Activated T-helper 17 cell treated with anti-CD3 and anti-CD28 coated beads, Interleukin-2, amount 50 U/mL, for 72 hours (primary cell): ENCODE measurements at regions not wholly inside any gene's neighbourhood (a gene's known extent, or its start where the extent isn't known, plus 50 kb on each side); places are given as distances from the start of the nearest gene placed in this dataset.

Source experiments
- ATAC-seq: fragments of 150-1000 bp; cut with Tn5 transposase; replicated peaks from 2 replicates; pipeline ENCODE4 v1.10.0; 2021; ENCODE audit warnings: mild to moderate bottlenecking, moderate library complexity
- H3K27ac Mint-ChIP-seq: one replicate; pipeline ENCODE4 v1.8.0; 2022; ENCODE audit warnings: mixed read lengths
- H3K27me3 Mint-ChIP-seq: one replicate; pipeline ENCODE4 v1.8.0; 2022; ENCODE audit warnings: mixed read lengths
- H3K36me3 Mint-ChIP-seq: one replicate; pipeline ENCODE4 v1.8.0; 2022; ENCODE audit warnings: low read depth, mild to moderate bottlenecking, mixed read lengths
- H3K4me1 Mint-ChIP-seq: one replicate; pipeline ENCODE4 v1.8.0; 2022; ENCODE audit warnings: mixed read lengths
- H3K4me3 Mint-ChIP-seq: one replicate; pipeline ENCODE4 v1.8.0; 2022; ENCODE audit warnings: mild to moderate bottlenecking, mixed read lengths
- H3K9me3 Mint-ChIP-seq: one replicate; pipeline ENCODE4 v1.8.0; 2022; ENCODE audit warnings: mixed read lengths

GRCh38 chr6:47392251-47392650 is 82.5 kb upstream of the TNFRSF21 start:
- H3K9me3 Mint-ChIP-seq, result peaks cover 13% of the 10 kb centered on the region
- no peak overlapping the region for H3K27ac Mint-ChIP-seq
- no peak overlapping the region for H3K4me3 Mint-ChIP-seq
- H3K36me3 Mint-ChIP-seq, result no peaks in the 10 kb centered on the region
- H3K27me3 Mint-ChIP-seq, result peaks cover 9% of the 10 kb centered on the region
- no peak for ATAC-seq
- H3K4me1 Mint-ChIP-seq, result no peaks in the 10 kb centered on the region

GRCh38 chr6:47396401-47397069 is 81.1 kb upstream of the CD2AP start:
- Mint-ChIP-seq H3K4me3 (no peak overlapping the region), H3K9me3 (no peaks in the 10 kb centered on the region), H3K36me3 (no peaks in the 10 kb centered on the region), H3K27me3 (no peaks in the 10 kb centered on the region), H3K4me1 (no peaks in the 10 kb centered on the region), H3K27ac (no peak overlapping the region)
- ATAC-seq, result no peak

- Mint-ChIP-seq H3K4me1 (no peaks in the 10 kb centered on the region), H3K4me3 (no peak overlapping the region), H3K27ac (no peak overlapping the region), H3K9me3 (no peaks in the 10 kb centered on the region), H3K36me3 (no peaks in the 10 kb centered on the region), H3K27me3 (peaks cover 3% of the 10 kb centered on the region)
- ATAC-seq, result no peak
These were observed 77.0 kb upstream of the CD2AP start for GRCh38 chr6:47400581-47400980.

GRCh38 chr6:47402081-47402480 is 75.5 kb upstream of the CD2AP start:
- Mint-ChIP-seq H3K4me3 (no peak overlapping the region), H3K4me1 (no peaks in the 10 kb centered on the region), H3K36me3 (no peaks in the 10 kb centered on the region), H3K9me3 (no peaks in the 10 kb centered on the region), H3K27ac (no peak overlapping the region), H3K27me3 (peaks cover 3% of the 10 kb centered on the region)
- ATAC-seq, result no peak

- Mint-ChIP-seq H3K4me3 (no peak overlapping the region), H3K27me3 (peaks cover 6% of the 10 kb centered on the region), H3K9me3 (no peaks in the 10 kb centered on the region), H3K4me1 (no peaks in the 10 kb centered on the region), H3K27ac (no peak overlapping the region), H3K36me3 (no peaks in the 10 kb centered on the region)
- ATAC-seq, result no peak
These were observed 74.5 kb upstream of the CD2AP start for GRCh38 chr6:47403056-47403455.

- peaks cover 6% of the 10 kb centered on the region for H3K27me3 Mint-ChIP-seq
- H3K4me3 Mint-ChIP-seq, result no peak overlapping the region
- H3K36me3 Mint-ChIP-seq, result no peaks in the 10 kb centered on the region
- no peaks in the 10 kb centered on the region for H3K4me1 Mint-ChIP-seq
- H3K27ac Mint-ChIP-seq, result no peak overlapping the region
- ATAC-seq, result no peak
- H3K9me3 Mint-ChIP-seq, result no peaks in the 10 kb centered on the region
These were observed 73.8 kb upstream of the CD2AP start for GRCh38 chr6:47403801-47404200.

GRCh38 chr6:47404435-47404834 is 73.2 kb upstream of the CD2AP start:
- Mint-ChIP-seq H3K4me3 (no peak overlapping the region), H3K9me3 (no peaks in the 10 kb centered on the region), H3K27me3 (peaks cover 6% of the 10 kb centered on the region), H3K36me3 (no peaks in the 10 kb centered on the region), H3K4me1 (no peaks in the 10 kb centered on the region), H3K27ac (no peak overlapping the region)
- no peak for ATAC-seq

- H3K27ac Mint-ChIP-seq, result no peak overlapping the region
- H3K9me3 Mint-ChIP-seq, result no peaks in the 10 kb centered on the region
- no peak for ATAC-seq
- H3K36me3 Mint-ChIP-seq, result no peaks in the 10 kb centered on the region
- no peak overlapping the region for H3K4me3 Mint-ChIP-seq
- H3K27me3 Mint-ChIP-seq, result peaks cover 6% of the 10 kb centered on the region
- H3K4me1 Mint-ChIP-seq, result no peaks in the 10 kb centered on the region
These were observed 72.3 kb upstream of the CD2AP start for GRCh38 chr6:47405273-47405672.

- Mint-ChIP-seq H3K36me3 (no peaks in the 10 kb centered on the region), H3K27ac (no peak overlapping the region), H3K27me3 (peaks cover 3% of the 10 kb centered on the region), H3K4me1 (no peaks in the 10 kb centered on the region), H3K4me3 (no peak overlapping the region), H3K9me3 (no peaks in the 10 kb centered on the region)
- ATAC-seq, result no peak
These were observed 70.0 kb upstream of the CD2AP start for GRCh38 chr6:47407300-47408281.

- Mint-ChIP-seq H3K27ac (peak overlapping the region; percentile 64), H3K4me3 (peak overlapping the region; percentile 86), H3K4me1 (peaks cover 16% of the 10 kb centered on the region), H3K9me3 (no peaks in the 10 kb centered on the region), H3K27me3 (no peaks in the 10 kb centered on the region), H3K36me3 (no peaks in the 10 kb centered on the region)
- ATAC-seq, result peak; percentile 85
These were observed 63.7 kb upstream of the CD2AP start for GRCh38 chr6:47413752-47414422.

GRCh38 chr6:47414423-47415167 is 63.0 kb upstream of the CD2AP start:
- Mint-ChIP-seq H3K4me3 (peak overlapping the region; percentile 86), H3K9me3 (no peaks in the 10 kb centered on the region), H3K27ac (peak overlapping the region; percentile 64), H3K27me3 (no peaks in the 10 kb centered on the region), H3K4me1 (peaks cover 16% of the 10 kb centered on the region), H3K36me3 (no peaks in the 10 kb centered on the region)
- ATAC-seq, result peak; percentile 59

- no peak overlapping the region for H3K4me3 Mint-ChIP-seq
- H3K27ac Mint-ChIP-seq, result no peak overlapping the region
- H3K36me3 Mint-ChIP-seq, result no peaks in the 10 kb centered on the region
- no peaks in the 10 kb centered on the region for H3K27me3 Mint-ChIP-seq
- no peaks in the 10 kb centered on the region for H3K9me3 Mint-ChIP-seq
- ATAC-seq, result no peak
- H3K4me1 Mint-ChIP-seq, result peaks cover 16% of the 10 kb centered on the region
These were observed 60.9 kb upstream of the CD2AP start for GRCh38 chr6:47416396-47417345.

- Mint-ChIP-seq H3K36me3 (no peaks in the 10 kb centered on the region), H3K9me3 (no peaks in the 10 kb centered on the region), H3K27ac (no peak overlapping the region), H3K4me3 (no peak overlapping the region), H3K27me3 (no peaks in the 10 kb centered on the region), H3K4me1 (peaks cover 6% of the 10 kb centered on the region)
- ATAC-seq, result no peak
These were observed 58.0 kb upstream of the CD2AP start for GRCh38 chr6:47419621-47420020.
